ENCODE measurements at regions not wholly inside any gene's neighbourhood (a gene's known extent, or its start where the extent isn't known, plus 50 kb on each side); places are given as distances from the start of the nearest gene placed in this dataset.

- DNase-seq, result no peak
Observed at GRCh38 chr7:110356438-110356837, 734.5 kb upstream of the LRRN3 start.

GRCh38 chr7:110358028-110358427, 732.9 kb upstream of the LRRN3 start:
- no peak for DNase-seq

GRCh38 chr7:110371709-110372108, 719.2 kb upstream of the LRRN3 start:
- no peak for DNase-seq

GRCh38 chr7:110372685-110373084, 718.2 kb upstream of the LRRN3 start:
- no peak for DNase-seq

GRCh38 chr7:110373416-110373815, 717.5 kb upstream of the LRRN3 start:
- no peak for DNase-seq

- no peak for DNase-seq
Observed at GRCh38 chr7:110373859-110374258, 717.1 kb upstream of the LRRN3 start.

GRCh38 chr7:110375068-110375467, 715.9 kb upstream of the LRRN3 start:
- DNase-seq, result no peak

- no peak for DNase-seq
Observed at GRCh38 chr7:110382736-110383135, 708.2 kb upstream of the LRRN3 start.

GRCh38 chr7:110386006-110386405, 704.9 kb upstream of the LRRN3 start:
- DNase-seq, result no peak

- no peak for DNase-seq
Observed at GRCh38 chr7:110386913-110387312, 704.0 kb upstream of the LRRN3 start.

GRCh38 chr7:110387689-110388088, 703.2 kb upstream of the LRRN3 start:
- DNase-seq, result no peak

- no peak for DNase-seq
Observed at GRCh38 chr7:110388457-110388856, 702.5 kb upstream of the LRRN3 start.

- no peak for DNase-seq
Observed at GRCh38 chr7:110396021-110396420, 694.9 kb upstream of the LRRN3 start.

- DNase-seq, result no peak
Observed at GRCh38 chr7:110397927-110398660, 692.8 kb upstream of the LRRN3 start.

GRCh38 chr7:110399421-110399820, 691.5 kb upstream of the LRRN3 start:
- no peak for DNase-seq

GRCh38 chr7:110400411-110400810, 690.5 kb upstream of the LRRN3 start:
- DNase-seq, result no peak

- no peak for DNase-seq
Observed at GRCh38 chr7:110407242-110407641, 683.7 kb upstream of the LRRN3 start.

- DNase-seq, result no peak
Observed at GRCh38 chr7:110407706-110408105, 683.2 kb upstream of the LRRN3 start.

GRCh38 chr7:110412614-110413013, 678.3 kb upstream of the LRRN3 start:
- no peak for DNase-seq

GRCh38 chr7:110413038-110413437, 677.9 kb upstream of the LRRN3 start:
- no peak for DNase-seq

GRCh38 chr7:110417611-110418010, 673.3 kb upstream of the LRRN3 start:
- no peak for DNase-seq

GRCh38 chr7:110418659-110419280, 672.2 kb upstream of the LRRN3 start:
- DNase-seq, result no peak

GRCh38 chr7:110420788-110421187, 670.1 kb upstream of the LRRN3 start:
- DNase-seq, result no peak

GRCh38 chr7:110421490-110422241, 669.3 kb upstream of the LRRN3 start:
- DNase-seq, result no peak

All from NCI-H1092 treated with DMSO at 0.1 percent for 48 hours (cell line).